OCI-LY1 (cell line): ENCODE measurements at regions not wholly inside any gene's neighbourhood (a gene's known extent, or its start where the extent isn't known, plus 50 kb on each side); places are given as distances from the start of the nearest gene placed in this dataset.
"Not testable (repeated sequence)": the region's sequence is repeated elsewhere in the genome, so short reads cannot be mapped to it uniquely, and the experiment has no call there.

Source experiments
- H2AFZ ChIP-seq: fragments of 200-600 bp; sonication (generic), shearing (Covaris generic); 2 replicates; pipeline ENCODE4 v1.6.0; 2014; ENCODE audit warnings: antibody characterized with exemption, mild to moderate bottlenecking, low read length
- H3F3A ChIP-seq: fragments of 200-600 bp; sonication (generic), shearing (Covaris generic); 2 replicates; pipeline ENCODE4 v1.6.0; 2014; ENCODE audit warnings: mild to moderate bottlenecking, antibody characterized with exemption, low read length, moderate library complexity; ENCODE audit not compliant: insufficient read depth
- H3K27ac ChIP-seq: fragments of 200-600 bp; sonication (generic); 2 replicates; pipeline ENCODE4 v1.5.1; 2014; ENCODE audit warnings: low read length, mixed run types, mild to moderate bottlenecking, low read depth; ENCODE audit not compliant: poor library complexity, severe bottlenecking
- H3K27me3 ChIP-seq: fragments of 200-600 bp; sonication (generic); 2 replicates; pipeline ENCODE4 v1.6.0; 2014; ENCODE audit warnings: antibody characterized with exemption, mild to moderate bottlenecking, low read length, moderate library complexity; ENCODE audit not compliant: insufficient read depth
- H3K36me3 ChIP-seq: fragments of 200-600 bp; sonication (generic); 2 replicates; pipeline ENCODE4 v1.6.1; 2014; ENCODE audit warnings: mild to moderate bottlenecking, antibody characterized with exemption, low read length, moderate library complexity, mixed read lengths; ENCODE audit not compliant: insufficient read depth
- H3K4me1 ChIP-seq: fragments of 200-600 bp; sonication (generic); 2 replicates; pipeline ENCODE4 v1.5.1; 2014; ENCODE audit warnings: mild to moderate bottlenecking, low read length, moderate library complexity; ENCODE audit not compliant: insufficient read depth, severe bottlenecking
- H3K4me2 ChIP-seq: fragments of 200-600 bp; sonication (generic), shearing (Covaris generic); 2 replicates; pipeline ENCODE4 v1.6.1; 2014; ENCODE audit warnings: low read length
- H3K4me3 ChIP-seq: fragments of 200-600 bp; sonication (generic); 2 replicates; pipeline ENCODE4 v1.5.1; 2014; ENCODE audit warnings: low read length, low read depth, mild to moderate bottlenecking, mixed read lengths; ENCODE audit not compliant: poor library complexity, severe bottlenecking
- H3K79me2 ChIP-seq: fragments of 200-600 bp; shearing (Covaris generic); 2 replicates; pipeline ENCODE4 v1.6.1; 2016; ENCODE audit warnings: mixed run types, low read length, mixed read lengths; ENCODE audit not compliant: insufficient read depth
- H3K9ac ChIP-seq: fragments of 200-600 bp; sonication (generic), shearing (Covaris generic); 2 replicates; pipeline ENCODE4 v1.6.1; 2014; ENCODE audit warnings: mild to moderate bottlenecking, low read length, mixed read lengths
- H3K9me2 ChIP-seq: fragments of 200-600 bp; sonication (generic), shearing (Covaris generic); 2 replicates; pipeline ENCODE4 v1.6.1; 2014; ENCODE audit warnings: low read depth, mild to moderate bottlenecking, low read length, mixed read lengths
- H3K9me3 ChIP-seq: fragments of 200-600 bp; shearing (Covaris generic); 2 replicates; pipeline ENCODE4 v1.6.1; 2014; ENCODE audit warnings: low read length, mixed read lengths
- H4K20me1 ChIP-seq: fragments of 200-600 bp; sonication (generic), shearing (Covaris generic); 2 replicates; pipeline ENCODE4 v1.6.0; 2016; ENCODE audit warnings: mild to moderate bottlenecking, low read length; ENCODE audit not compliant: insufficient read depth

- H3K4me2 ChIP-seq, H4K20me1 ChIP-seq, H3K4me3 ChIP-seq, H3K36me3 ChIP-seq, H3K4me1 ChIP-seq, H3K27ac ChIP-seq, H3K9me2 ChIP-seq, H3K79me2 ChIP-seq, H3K9ac ChIP-seq, H3F3A ChIP-seq, H3K27me3 ChIP-seq, H3K9me3 ChIP-seq, H2AFZ ChIP-seq: not testable (repeated sequence)
These were observed 2965.7 kb downstream of the RPIA start for GRCh38 chr2:91657193-91657592.

GRCh38 chr2:91658336-91658735, 2966.9 kb downstream of the RPIA start:
- H3K4me3 ChIP-seq, H3K4me2 ChIP-seq, H3K27ac ChIP-seq, H3K9ac ChIP-seq, H3F3A ChIP-seq, H3K9me2 ChIP-seq, H3K27me3 ChIP-seq, H3K4me1 ChIP-seq, H3K79me2 ChIP-seq, H3K36me3 ChIP-seq, H2AFZ ChIP-seq, H3K9me3 ChIP-seq, H4K20me1 ChIP-seq: not testable (repeated sequence)

- H3K79me2 ChIP-seq, H3K4me1 ChIP-seq, H4K20me1 ChIP-seq, H3K9ac ChIP-seq, H3F3A ChIP-seq, H3K9me2 ChIP-seq, H3K4me2 ChIP-seq, H3K4me3 ChIP-seq, H3K9me3 ChIP-seq, H3K27ac ChIP-seq, H3K36me3 ChIP-seq, H3K27me3 ChIP-seq, H2AFZ ChIP-seq: not testable (repeated sequence)
These were observed 2967.9 kb downstream of the RPIA start for GRCh38 chr2:91659189-91659916.

- H3K36me3 ChIP-seq, H3K4me2 ChIP-seq, H3K4me3 ChIP-seq, H4K20me1 ChIP-seq, H3K9ac ChIP-seq, H3K9me2 ChIP-seq, H3F3A ChIP-seq, H2AFZ ChIP-seq, H3K27ac ChIP-seq, H3K4me1 ChIP-seq, H3K9me3 ChIP-seq, H3K27me3 ChIP-seq, H3K79me2 ChIP-seq: not testable (repeated sequence)
These were observed 2968.4 kb downstream of the RPIA start for GRCh38 chr2:91659917-91660275.

- H3K27me3 ChIP-seq, H3K9me3 ChIP-seq, H3K27ac ChIP-seq, H4K20me1 ChIP-seq, H3K79me2 ChIP-seq, H3K4me1 ChIP-seq, H3K36me3 ChIP-seq, H2AFZ ChIP-seq, H3K4me2 ChIP-seq, H3K9ac ChIP-seq, H3K4me3 ChIP-seq, H3K9me2 ChIP-seq, H3F3A ChIP-seq: not testable (repeated sequence)
These were observed 2975.9 kb downstream of the RPIA start for GRCh38 chr2:91667341-91667740.

GRCh38 chr2:91685541-91685940, 2994.1 kb downstream of the RPIA start:
- not testable (repeated sequence) for H3K27me3 ChIP-seq, H3K9me2 ChIP-seq, H3K4me2 ChIP-seq, H3K9me3 ChIP-seq, H3F3A ChIP-seq, H3K4me1 ChIP-seq, H3K9ac ChIP-seq, H2AFZ ChIP-seq, H3K27ac ChIP-seq, H3K36me3 ChIP-seq, H3K79me2 ChIP-seq, H4K20me1 ChIP-seq, H3K4me3 ChIP-seq

GRCh38 chr2:91686046-91686445, 2994.6 kb downstream of the RPIA start:
- H3K79me2 ChIP-seq, H3K27me3 ChIP-seq, H3K4me3 ChIP-seq, H4K20me1 ChIP-seq, H3K9me3 ChIP-seq, H3K4me2 ChIP-seq, H2AFZ ChIP-seq, H3K27ac ChIP-seq, H3F3A ChIP-seq, H3K36me3 ChIP-seq, H3K4me1 ChIP-seq, H3K9me2 ChIP-seq, H3K9ac ChIP-seq: not testable (repeated sequence)
